GM21717 (cell line): ENCODE measurements at regions not wholly inside any gene's neighbourhood (a gene's known extent, or its start where the extent isn't known, plus 50 kb on each side); places are given as distances from the start of the nearest gene placed in this dataset.
"Not testable (repeated sequence)": the region's sequence is repeated elsewhere in the genome, so short reads cannot be mapped to it uniquely, and the experiment has no call there.

Experiments
- ATAC-seq: cut with Tn5 transposase; IDR thresholded peaks from one replicate; pipeline ENCODE4 v1.9.1; 2021; ENCODE audit warnings: mild to moderate bottlenecking, moderate library complexity; ENCODE audit not compliant: unreplicated experiment

GRCh38 chr4:180284267-180284666, 1958.9 kb upstream of the TENM3 start:
- ATAC-seq, result no peak

GRCh38 chr4:180285796-180286195, 1957.4 kb upstream of the TENM3 start:
- no peak for ATAC-seq

- ATAC-seq, result no peak
Measured at GRCh38 chr4:180292339-180292738, 1950.9 kb upstream of the TENM3 start.

GRCh38 chr4:180296036-180296599, 1947.1 kb upstream of the TENM3 start:
- no peak for ATAC-seq

- ATAC-seq, result no peak
Measured at GRCh38 chr4:180304321-180304720, 1938.9 kb upstream of the TENM3 start.

- no peak for ATAC-seq
Measured at GRCh38 chr4:180310616-180311015, 1932.6 kb upstream of the TENM3 start.

- ATAC-seq, result no peak
Measured at GRCh38 chr4:180314972-180315371, 1928.2 kb upstream of the TENM3 start.

GRCh38 chr4:180330521-180330920, 1912.7 kb upstream of the TENM3 start:
- no peak for ATAC-seq

GRCh38 chr4:180333162-180333561, 1910.0 kb upstream of the TENM3 start:
- no peak for ATAC-seq

- ATAC-seq, result no peak
Measured at GRCh38 chr4:180335566-180335965, 1907.6 kb upstream of the TENM3 start.

- ATAC-seq, result no peak
Measured at GRCh38 chr4:180336494-180337090, 1906.6 kb upstream of the TENM3 start.

GRCh38 chr4:180341926-180342325, 1901.3 kb upstream of the TENM3 start:
- no peak for ATAC-seq

- no peak for ATAC-seq
Measured at GRCh38 chr4:180350901-180351300, 1892.3 kb upstream of the TENM3 start.

GRCh38 chr4:180356766-180357165, 1886.4 kb upstream of the TENM3 start:
- ATAC-seq, result no peak

- not testable (repeated sequence) for ATAC-seq
Measured at GRCh38 chr4:180360113-180360512, 1883.1 kb upstream of the TENM3 start.

- ATAC-seq, result no peak
Measured at GRCh38 chr4:180363815-180364214, 1879.4 kb upstream of the TENM3 start.

- ATAC-seq, result no peak
Measured at GRCh38 chr4:180372691-180373090, 1870.5 kb upstream of the TENM3 start.

- ATAC-seq, result no peak
Measured at GRCh38 chr4:180377741-180378140, 1865.5 kb upstream of the TENM3 start.

- ATAC-seq, result no peak
Measured at GRCh38 chr4:180380733-180381132, 1862.5 kb upstream of the TENM3 start.

- no peak for ATAC-seq
Measured at GRCh38 chr4:180391613-180392012, 1851.6 kb upstream of the TENM3 start.

- ATAC-seq, result no peak
Measured at GRCh38 chr4:180394312-180394711, 1848.9 kb upstream of the TENM3 start.

- no peak for ATAC-seq
Measured at GRCh38 chr4:180394730-180395129, 1848.5 kb upstream of the TENM3 start.

- no peak for ATAC-seq
Measured at GRCh38 chr4:180398564-180398963, 1844.6 kb upstream of the TENM3 start.
